ENCODE measurements at regions not wholly inside any gene's neighbourhood (a gene's known extent, or its start where the extent isn't known, plus 50 kb on each side); places are given as distances from the start of the nearest gene placed in this dataset.

GRCh38 chr5:174811438-174811837, 87.1 kb downstream of the MSX2 start:
- ChIA-PET POLR2A (no interaction called here), CTCF (interaction anchor here (0.6 kb wide), 2 partner anchors 14 to 118 kb away, joined by 3 to 4 read pairs; no protein-coding TSS in a partner anchor)
- H3K27ac Mint-ChIP-seq (ENCODE audit: low read depth, unreplicated experiment), result no peak overlapping the region
- BruUV-seq (replicated peaks), result no TSS peak
- H3K4me1 Mint-ChIP-seq (ENCODE audit: insufficient read depth, unreplicated experiment), result no peaks in the 10 kb centered on the region
- intact Hi-C loops (cut with micrococcal nuclease), result no loop called here
- H3K4me3 Mint-ChIP-seq (ENCODE audit: unreplicated experiment), result no peak overlapping the region
- DNase-seq (ENCODE audit: unreplicated experiment), result no peak
- no peaks in the 10 kb centered on the region for H3K9me3 Mint-ChIP-seq (ENCODE audit: unreplicated experiment)
- TF ChIP-seq CTCF (IDR thresholded peaks at IDR 0.05; ENCODE audit: unreplicated experiment), result no peak
- H3K36me3 Mint-ChIP-seq (ENCODE audit: insufficient read depth, unreplicated experiment), result peaks cover 6% of the 10 kb centered on the region
- no peaks in the 10 kb centered on the region for H3K27me3 Mint-ChIP-seq (ENCODE audit: insufficient read depth, unreplicated experiment)

GRCh38 chr5:174810796-174811195, 86.4 kb downstream of the MSX2 start:
- intact Hi-C loops (cut with micrococcal nuclease), result no loop called here
- no TSS peak for BruUV-seq (replicated peaks)
- Mint-ChIP-seq H3K4me3 (ENCODE audit: unreplicated experiment) (no peak overlapping the region), H3K9me3 (ENCODE audit: unreplicated experiment) (no peaks in the 10 kb centered on the region), H3K27ac (ENCODE audit: low read depth, unreplicated experiment) (no peak overlapping the region), H3K27me3 (ENCODE audit: insufficient read depth, unreplicated experiment) (no peaks in the 10 kb centered on the region), H3K36me3 (ENCODE audit: insufficient read depth, unreplicated experiment) (peaks cover 6% of the 10 kb centered on the region), H3K4me1 (ENCODE audit: insufficient read depth, unreplicated experiment) (no peaks in the 10 kb centered on the region)
- no peak for TF ChIP-seq CTCF (IDR thresholded peaks at IDR 0.05; ENCODE audit: unreplicated experiment)
- ChIA-PET CTCF (interaction anchor here (0.6 to 2.0 kb wide), 7 partner anchors 15 to 373 kb away, joined by 3 to 5 read pairs (median 4); no protein-coding TSS in a partner anchor), POLR2A (no interaction called here)
- DNase-seq (ENCODE audit: unreplicated experiment), result no peak

GRCh38 chr5:174807471-174807870, 83.1 kb downstream of the MSX2 start:
- Mint-ChIP-seq H3K36me3 (ENCODE audit: insufficient read depth, unreplicated experiment) (peaks cover 6% of the 10 kb centered on the region), H3K4me1 (ENCODE audit: insufficient read depth, unreplicated experiment) (no peaks in the 10 kb centered on the region), H3K4me3 (ENCODE audit: unreplicated experiment) (no peak overlapping the region), H3K27ac (ENCODE audit: low read depth, unreplicated experiment) (no peak overlapping the region), H3K27me3 (ENCODE audit: insufficient read depth, unreplicated experiment) (no peaks in the 10 kb centered on the region), H3K9me3 (ENCODE audit: unreplicated experiment) (no peaks in the 10 kb centered on the region)
- TF ChIP-seq CTCF (IDR thresholded peaks at IDR 0.05; ENCODE audit: unreplicated experiment), result no peak
- intact Hi-C loops (cut with micrococcal nuclease), result no loop called here
- DNase-seq (ENCODE audit: unreplicated experiment), result no peak
- BruUV-seq (replicated peaks), result no TSS peak
- CTCF ChIA-PET, result interaction anchor here (0.7 kb wide), 1 partner anchor 97 kb away, joined by 3 read pairs; no protein-coding TSS in a partner anchor
- POLR2A ChIA-PET, result no interaction called here

GRCh38 chr5:174806729-174807128, 82.3 kb downstream of the MSX2 start:
- CTCF ChIA-PET, result interaction anchor here (0.7 to 1.5 kb wide), 5 partner anchors 9 to 495 kb away, joined by 3 to 5 read pairs (median 3); no protein-coding TSS in a partner anchor
- TF ChIP-seq CTCF (IDR thresholded peaks at IDR 0.05; ENCODE audit: unreplicated experiment), result no peak
- no peak for DNase-seq (ENCODE audit: unreplicated experiment)
- intact Hi-C loops (cut with micrococcal nuclease), result no loop called here
- POLR2A ChIA-PET, result interaction anchor here (0.7 kb wide), 1 partner anchor 29 kb away, joined by 3 read pairs; no protein-coding TSS in a partner anchor
- Mint-ChIP-seq H3K9me3 (ENCODE audit: unreplicated experiment) (no peaks in the 10 kb centered on the region), H3K27ac (ENCODE audit: low read depth, unreplicated experiment) (no peak overlapping the region), H3K4me3 (ENCODE audit: unreplicated experiment) (no peak overlapping the region), H3K27me3 (ENCODE audit: insufficient read depth, unreplicated experiment) (no peaks in the 10 kb centered on the region), H3K36me3 (ENCODE audit: insufficient read depth, unreplicated experiment) (peaks cover 6% of the 10 kb centered on the region), H3K4me1 (ENCODE audit: insufficient read depth, unreplicated experiment) (no peaks in the 10 kb centered on the region)
- no TSS peak for BruUV-seq (replicated peaks)

Measured in MCF 10A (cell line).